C4-2B (cell line): ENCODE measurements at regions not wholly inside any gene's neighbourhood (a gene's known extent, or its start where the extent isn't known, plus 50 kb on each side); places are given as distances from the start of the nearest gene placed in this dataset.

ENCODE experiments used
- ZFX ChIP-seq: fragments of 450-650 bp; IDR thresholded peaks from 2 replicates; pipeline ENCODE4 v1.6.1; 2017
- TF ChIP-seq, protein P1 (sequence below): fragments of 450-650 bp; conservative IDR thresholded peaks from 2 replicates; pipeline ENCODE4 v1.5.1; 2017; ENCODE audit warnings: mild to moderate bottlenecking

DNA sequence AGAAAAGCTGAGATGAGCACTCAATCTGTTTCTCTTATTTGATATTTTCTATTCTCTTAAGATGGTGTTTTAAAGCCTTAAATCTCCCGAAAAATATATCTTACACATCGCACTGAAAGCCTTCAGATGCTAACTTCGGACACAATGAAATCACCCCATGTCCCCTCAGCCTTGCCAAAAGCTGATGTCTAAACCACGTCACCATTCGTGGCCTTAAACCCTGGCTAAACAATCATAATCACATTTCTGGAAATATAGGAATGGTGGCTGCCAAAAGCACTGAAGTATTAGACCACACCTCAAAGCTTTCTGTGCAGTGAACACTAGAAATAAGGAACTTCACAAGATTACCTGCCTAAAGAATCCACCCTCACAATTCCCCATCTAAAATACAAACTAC is 402.7 kb downstream of the SOX9 start:
- TF ChIP-seq, protein P1, sequence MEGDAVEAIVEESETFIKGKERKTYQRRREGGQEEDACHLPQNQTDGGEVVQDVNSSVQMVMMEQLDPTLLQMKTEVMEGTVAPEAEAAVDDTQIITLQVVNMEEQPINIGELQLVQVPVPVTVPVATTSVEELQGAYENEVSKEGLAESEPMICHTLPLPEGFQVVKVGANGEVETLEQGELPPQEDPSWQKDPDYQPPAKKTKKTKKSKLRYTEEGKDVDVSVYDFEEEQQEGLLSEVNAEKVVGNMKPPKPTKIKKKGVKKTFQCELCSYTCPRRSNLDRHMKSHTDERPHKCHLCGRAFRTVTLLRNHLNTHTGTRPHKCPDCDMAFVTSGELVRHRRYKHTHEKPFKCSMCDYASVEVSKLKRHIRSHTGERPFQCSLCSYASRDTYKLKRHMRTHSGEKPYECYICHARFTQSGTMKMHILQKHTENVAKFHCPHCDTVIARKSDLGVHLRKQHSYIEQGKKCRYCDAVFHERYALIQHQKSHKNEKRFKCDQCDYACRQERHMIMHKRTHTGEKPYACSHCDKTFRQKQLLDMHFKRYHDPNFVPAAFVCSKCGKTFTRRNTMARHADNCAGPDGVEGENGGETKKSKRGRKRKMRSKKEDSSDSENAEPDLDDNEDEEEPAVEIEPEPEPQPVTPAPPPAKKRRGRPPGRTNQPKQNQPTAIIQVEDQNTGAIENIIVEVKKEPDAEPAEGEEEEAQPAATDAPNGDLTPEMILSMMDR: no peak
- TF ChIP-seq ZFX: no peak
